GM12878 (cell line): ENCODE measurements at regions not wholly inside any gene's neighbourhood (a gene's known extent, or its start where the extent isn't known, plus 50 kb on each side); places are given as distances from the start of the nearest gene placed in this dataset.

Experiments used
- ATAC-seq: fragments of 200-7000 bp; cut with Tn5 transposase; 3 replicates; pipeline ENCODE4 v1.9.1; 2020; ENCODE audit warnings: mild to moderate bottlenecking, moderate library complexity
- BruUV-seq: library from RNA; stranded (reverse); fragments of 400-500 nt; replicated peaks from 2 replicates; lab custom pipeline; 2021; lab: Mats Ljungman, UMichigan
- CTCF ChIA-PET: fragments of 300-600 bp; sonication (Branson Sonifier 250); formaldehyde crosslinking; extraction: SDS; loops from one replicate; lab custom pipeline; 2021; ENCODE audit warnings: inconsistent platforms; lab: Yijun Ruan, JAX
- POLR2A ChIA-PET: fragments of 350-600 bp; formaldehyde crosslinking; extraction: SDS; loops from one replicate; lab custom pipeline; 2021; ENCODE audit warnings: inconsistent platforms; lab: Charles Lee
- RAD21 ChIA-PET: fragments of 300-600 bp; sonication (Branson Sonifier 250); formaldehyde crosslinking; loops from one replicate; lab custom pipeline; 2023; ENCODE audit warnings: antibody characterized with exemption; ENCODE audit not compliant: unreplicated experiment; lab: Charles Lee
- SMC1A ChIA-PET: fragments of 300-600 bp; sonication (Branson Sonifier 250); formaldehyde crosslinking; loops from one replicate; lab custom pipeline; 2023; ENCODE audit not compliant: unreplicated experiment, uncharacterized antibody; lab: Charles Lee
- DNase-seq: peaks from one replicate; pipeline ENCODE4 v3.0.0-alpha.2; 2011; ENCODE audit warnings: low read depth, low spot score
- FAIRE-seq: peaks from 3 replicates; lab custom pipeline; 2011; peaks lifted over from hg19 to GRCh38; lab: Jason Lieb, UNC
- H2AFZ ChIP-seq: 2 replicates; pipeline ENCODE4 v1.6.0; 2011; ENCODE audit warnings: low read depth, low read length, control low read depth; ENCODE audit not compliant: control insufficient read depth
- H3K27ac ChIP-seq: 2 replicates; pipeline ENCODE4 v1.5.1; 2011; ENCODE audit warnings: control low read depth; ENCODE audit not compliant: control insufficient read depth, insufficient read depth
- H3K27me3 ChIP-seq, 2 experiments: replicated peaks in 1 of 2; 2 replicates each; pipeline versions ENCODE4 v1.6.0 to v1.6.1; 2011; ENCODE audit warnings: low read length in 1 of 2; ENCODE audit not compliant: control insufficient read depth in 2 of 2, insufficient read depth in 2 of 2
- H3K36me3 ChIP-seq, 2 experiments: 2 replicates each; pipeline ENCODE4 v1.5.1; 2011; ENCODE audit warnings: low read length in 1 of 2; ENCODE audit not compliant: control insufficient read depth in 2 of 2, insufficient read depth in 2 of 2
- H3K4me1 ChIP-seq: 2 replicates; pipeline ENCODE4 v1.6.1; 2011; ENCODE audit warnings: mild to moderate bottlenecking, low read length, moderate library complexity, mixed read lengths; ENCODE audit not compliant: control insufficient read depth, insufficient read depth
- H3K4me2 ChIP-seq: 2 replicates; pipeline ENCODE4 v1.6.0; 2011; ENCODE audit warnings: control low read depth; ENCODE audit not compliant: control insufficient read depth, insufficient read depth
- H3K4me3 ChIP-seq: fragments of 200-600 bp; sonication (generic); 2 replicates; pipeline ENCODE4 v1.5.1; 2016
- H3K79me2 ChIP-seq: 2 replicates; pipeline ENCODE4 v1.6.0; 2011; ENCODE audit warnings: low read length; ENCODE audit not compliant: control insufficient read depth, insufficient read depth
- H3K9ac ChIP-seq: 2 replicates; pipeline ENCODE4 v1.8.0; 2011; ENCODE audit warnings: low read length, control low read depth, mixed read lengths; ENCODE audit not compliant: control insufficient read depth, insufficient read depth
- H3K9me3 ChIP-seq: replicated peaks from 3 replicates; pipeline ENCODE4 v1.5.1; 2011; ENCODE audit warnings: mild to moderate bottlenecking, low read length; ENCODE audit not compliant: control insufficient read depth, insufficient read depth
- H4K20me1 ChIP-seq: 2 replicates; pipeline ENCODE4 v1.6.0; 2011; ENCODE audit not compliant: control insufficient read depth, insufficient read depth
- BACH1 ChIP-seq: fragments of 450-650 bp; IDR thresholded peaks from 2 replicates; pipeline ENCODE4 v1.6.1; 2017; ENCODE audit warnings: mild to moderate bottlenecking, borderline replicate concordance
- BCL11A ChIP-seq: IDR thresholded peaks from 2 replicates; pipeline ENCODE4 v1.6.1; 2011; ENCODE audit warnings: low read depth, low read length
- CBX5 ChIP-seq: sonication (generic); IDR thresholded peaks from 2 replicates; pipeline ENCODE4 v1.6.1; 2016; ENCODE audit warnings: low read depth, moderate library complexity, mild to moderate bottlenecking, inconsistent platforms
- EP300 ChIP-seq, 2 experiments: fragments of 150-350 bp in 1 of 2; IDR thresholded peaks; 2 replicates each; pipeline ENCODE4 v1.6.1; 2011 to 2012; ENCODE audit warnings: low read depth in 2 of 2, low read length in 2 of 2, borderline replicate concordance in 1 of 2, improper control_type of control experiment in 1 of 2, inconsistent platforms in 1 of 2; ENCODE audit not compliant: control insufficient read depth in 1 of 2
- ESRRA ChIP-seq: IDR thresholded peaks from 2 replicates; pipeline ENCODE4 v1.6.1; 2012; ENCODE audit warnings: mild to moderate bottlenecking, low read length, improper control_type of control experiment
- FOXM1 ChIP-seq: IDR thresholded peaks from 2 replicates; pipeline ENCODE4 v1.6.1; 2012; ENCODE audit warnings: low read depth, mild to moderate bottlenecking, inconsistent platforms, low read length, moderate library complexity
- GABPA ChIP-seq: IDR thresholded peaks from 2 replicates; pipeline ENCODE4 v1.6.1; 2014; ENCODE audit warnings: antibody characterized with exemption, low read depth, mild to moderate bottlenecking, inconsistent platforms
- HDAC2 ChIP-seq: fragments of 200-600 bp; sonication (generic); IDR thresholded peaks from 2 replicates; pipeline ENCODE4 v1.6.1; 2017
- HDGF ChIP-seq: fragments of 450-650 bp; IDR thresholded peaks from 2 replicates; pipeline ENCODE4 v1.6.1; 2016; ENCODE audit warnings: antibody characterized with exemption
- MEF2B ChIP-seq: fragments of 450-650 bp; IDR thresholded peaks from 2 replicates; pipeline ENCODE4 v1.6.1; 2018; ENCODE audit warnings: mild to moderate bottlenecking, moderate library complexity; ENCODE audit not compliant: partially characterized antibody, poor library complexity, severe bottlenecking
- PAX8 ChIP-seq: fragments of 450-650 bp; IDR thresholded peaks from 2 replicates; pipeline ENCODE4 v1.6.1; 2017; ENCODE audit warnings: mild to moderate bottlenecking, moderate library complexity
- POLR2AphosphoS5 ChIP-seq: IDR thresholded peaks from 2 replicates; pipeline ENCODE4 v1.6.1; 2011; ENCODE audit warnings: mild to moderate bottlenecking, low read length, inconsistent platforms
- RAD51 ChIP-seq: fragments of 450-650 bp; IDR thresholded peaks from 2 replicates; pipeline ENCODE4 v1.6.1; 2016; ENCODE audit warnings: moderate library complexity, mild to moderate bottlenecking, inconsistent platforms
- SMC3 ChIP-seq: IDR thresholded peaks from 2 replicates; pipeline ENCODE4 v1.6.1; 2011; ENCODE audit warnings: low read length, improper control_type of control experiment, borderline replicate concordance
- SPI1 ChIP-seq: IDR thresholded peaks from 2 replicates; pipeline ENCODE4 v1.6.1; 2011; ENCODE audit warnings: low read depth, mild to moderate bottlenecking, low read length, moderate library complexity, borderline replicate concordance; ENCODE audit not compliant: insufficient read depth
- SREBF1 ChIP-seq: IDR thresholded peaks from 2 replicates; pipeline ENCODE4 v1.6.1; 2012; ENCODE audit warnings: mild to moderate bottlenecking, low read length
- YBX1 ChIP-seq: fragments of 450-650 bp; IDR thresholded peaks from 2 replicates; pipeline ENCODE4 v1.6.1; 2016; ENCODE audit warnings: antibody characterized with exemption
- WGBS: methylation state at CpG from one replicate; pipeline ENCODE4 v1.1.6; 2016; ENCODE audit warnings: low lambda C conversion rate; ENCODE audit not compliant: insufficient replicate concordance, insufficient coverage; ENCODE audit errors: missing lambda C conversion rate; 5-methylcytosine and 5-hydroxymethylcytosine counted together
- in situ Hi-C: fragments of 300-500 bp; cut with MboI; formaldehyde crosslinking; loops from 9 replicates; pipeline ENCODE4 v1.14.3; 2018; ENCODE audit warnings: mixed read lengths
- intact Hi-C: fragments of 100-400 bp; cut with micrococcal nuclease; formaldehyde crosslinking; loops from one replicate; pipeline ENCODE4 v1.14.2; 2022; ENCODE audit not compliant: unreplicated experiment
- TF ChIP-seq, protein P1 (sequence below): fragments of 450-650 bp; IDR thresholded peaks from 2 replicates; pipeline ENCODE4 v1.6.1; 2016; ENCODE audit warnings: mild to moderate bottlenecking
- TF ChIP-seq, protein P2 (sequence below): fragments of 450-650 bp; IDR thresholded peaks from 2 replicates; pipeline ENCODE4 v1.6.1; 2017; ENCODE audit warnings: mild to moderate bottlenecking, moderate library complexity

DNA sequence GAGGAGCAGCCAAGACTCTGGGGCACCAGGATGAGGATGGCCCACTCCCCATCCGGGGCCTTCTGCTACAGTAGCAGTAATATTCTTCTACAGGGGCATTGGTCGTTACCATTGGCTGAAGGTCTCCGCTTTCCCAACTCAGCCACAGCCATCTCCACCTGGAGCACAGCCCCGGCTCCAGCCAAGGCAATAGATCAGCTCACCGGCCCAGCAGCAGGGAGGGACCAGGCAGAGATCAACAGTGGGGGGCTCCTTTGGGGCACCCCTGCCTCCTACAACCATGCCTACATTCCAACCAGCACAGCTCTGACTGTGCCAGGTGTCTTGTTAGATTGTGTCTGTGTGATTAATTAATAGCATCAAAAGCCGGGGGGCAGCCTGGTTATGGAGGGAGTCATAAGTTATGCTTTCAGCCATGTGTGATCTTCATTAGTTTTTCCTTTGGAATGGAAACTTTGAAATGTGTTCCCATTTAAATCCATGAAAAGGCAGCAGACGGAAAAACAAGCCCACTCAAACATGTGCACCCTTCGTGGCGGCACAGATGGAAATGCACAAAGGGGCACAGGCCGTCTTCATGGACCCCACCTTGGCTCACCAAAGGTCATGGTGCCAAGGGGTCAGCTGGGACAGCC, 68.6 kb upstream of the BZW1 start (continued):
- no peak for TF ChIP-seq SREBF1
- no peak for TF ChIP-seq MEF2B

DNA sequence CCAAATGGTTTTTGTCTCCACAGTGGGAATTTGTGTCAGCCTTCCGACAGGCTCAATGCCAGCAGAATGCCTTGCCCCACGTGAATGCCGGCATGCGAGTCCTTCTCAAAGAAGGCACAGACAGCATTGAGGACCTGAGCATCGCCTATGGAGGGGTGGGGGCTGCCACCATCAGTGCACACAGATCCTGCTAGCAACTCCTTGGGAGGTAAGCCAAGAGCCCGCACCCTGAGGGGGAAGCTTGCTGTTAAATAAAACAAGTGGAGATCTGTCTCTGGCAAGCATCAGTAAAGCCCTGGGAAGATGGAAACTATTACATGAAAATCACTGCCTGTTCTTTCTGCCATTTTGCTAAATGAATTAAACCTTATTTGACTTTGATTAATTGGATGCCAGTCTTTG, 67.5 kb upstream of the BZW1 start:
- intact Hi-C loops (no loop called here), in situ Hi-C loops (no loop called here)
- FAIRE-seq (no peak), ATAC-seq (no peak), DNase-seq (no peak)
- H2AFZ ChIP-seq = no peak overlapping the region
- no peaks in the 10 kb centered on the region for H3K79me2 ChIP-seq
- H3K9ac ChIP-seq = no peak overlapping the region
- no TSS peak for BruUV-seq
- H3K4me3 ChIP-seq = no peak overlapping the region
- no peaks in the 10 kb centered on the region for H4K20me1 ChIP-seq
- ChIA-PET SMC1A (no interaction called here), RAD21 (no interaction called here), CTCF (no interaction called here), POLR2A (no interaction called here)
- TF ChIP-seq FOXM1 (no peak), SPI1 (no peak), POLR2AphosphoS5 (no peak), BACH1 (no peak), YBX1 (no peak), HDAC2 (no peak), CBX5 (no peak), BCL11A (no peak), SMC3 (no peak), GABPA (no peak), HDGF (no peak), RAD51 (no peak), EP300 (IDR thresholded peaks at IDR 0.05; ENCODE audit: borderline replicate concordance in 1 of 2, control insufficient read depth in 1 of 2, low read depth in 2 of 2, low read length in 2 of 2) (no peak), ESRRA (no peak), PAX8 (no peak)
- TF ChIP-seq, protein P1, sequence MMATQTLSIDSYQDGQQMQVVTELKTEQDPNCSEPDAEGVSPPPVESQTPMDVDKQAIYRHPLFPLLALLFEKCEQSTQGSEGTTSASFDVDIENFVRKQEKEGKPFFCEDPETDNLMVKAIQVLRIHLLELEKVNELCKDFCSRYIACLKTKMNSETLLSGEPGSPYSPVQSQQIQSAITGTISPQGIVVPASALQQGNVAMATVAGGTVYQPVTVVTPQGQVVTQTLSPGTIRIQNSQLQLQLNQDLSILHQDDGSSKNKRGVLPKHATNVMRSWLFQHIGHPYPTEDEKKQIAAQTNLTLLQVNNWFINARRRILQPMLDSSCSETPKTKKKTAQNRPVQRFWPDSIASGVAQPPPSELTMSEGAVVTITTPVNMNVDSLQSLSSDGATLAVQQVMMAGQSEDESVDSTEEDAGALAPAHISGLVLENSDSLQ = no peak
- TF ChIP-seq, protein P2, sequence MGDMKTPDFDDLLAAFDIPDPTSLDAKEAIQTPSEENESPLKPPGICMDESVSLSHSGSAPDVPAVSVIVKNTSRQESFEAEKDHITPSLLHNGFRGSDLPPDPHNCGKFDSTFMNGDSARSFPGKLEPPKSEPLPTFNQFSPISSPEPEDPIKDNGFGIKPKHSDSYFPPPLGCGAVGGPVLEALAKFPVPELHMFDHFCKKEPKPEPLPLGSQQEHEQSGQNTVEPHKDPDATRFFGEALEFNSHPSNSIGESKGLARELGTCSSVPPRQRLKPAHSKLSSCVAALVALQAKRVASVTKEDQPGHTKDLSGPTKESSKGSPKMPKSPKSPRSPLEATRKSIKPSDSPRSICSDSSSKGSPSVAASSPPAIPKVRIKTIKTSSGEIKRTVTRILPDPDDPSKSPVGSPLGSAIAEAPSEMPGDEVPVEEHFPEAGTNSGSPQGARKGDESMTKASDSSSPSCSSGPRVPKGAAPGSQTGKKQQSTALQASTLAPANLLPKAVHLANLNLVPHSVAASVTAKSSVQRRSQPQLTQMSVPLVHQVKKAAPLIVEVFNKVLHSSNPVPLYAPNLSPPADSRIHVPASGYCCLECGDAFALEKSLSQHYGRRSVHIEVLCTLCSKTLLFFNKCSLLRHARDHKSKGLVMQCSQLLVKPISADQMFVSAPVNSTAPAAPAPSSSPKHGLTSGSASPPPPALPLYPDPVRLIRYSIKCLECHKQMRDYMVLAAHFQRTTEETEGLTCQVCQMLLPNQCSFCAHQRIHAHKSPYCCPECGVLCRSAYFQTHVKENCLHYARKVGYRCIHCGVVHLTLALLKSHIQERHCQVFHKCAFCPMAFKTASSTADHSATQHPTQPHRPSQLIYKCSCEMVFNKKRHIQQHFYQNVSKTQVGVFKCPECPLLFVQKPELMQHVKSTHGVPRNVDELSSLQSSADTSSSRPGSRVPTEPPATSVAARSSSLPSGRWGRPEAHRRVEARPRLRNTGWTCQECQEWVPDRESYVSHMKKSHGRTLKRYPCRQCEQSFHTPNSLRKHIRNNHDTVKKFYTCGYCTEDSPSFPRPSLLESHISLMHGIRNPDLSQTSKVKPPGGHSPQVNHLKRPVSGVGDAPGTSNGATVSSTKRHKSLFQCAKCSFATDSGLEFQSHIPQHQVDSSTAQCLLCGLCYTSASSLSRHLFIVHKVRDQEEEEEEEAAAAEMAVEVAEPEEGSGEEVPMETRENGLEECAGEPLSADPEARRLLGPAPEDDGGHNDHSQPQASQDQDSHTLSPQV = no peak
- H3K27me3 ChIP-seq = no peaks in the 10 kb centered on the region; a peak in 3 of 4 replicates
- no peaks in the 10 kb centered on the region for H3K4me1 ChIP-seq
- no peak overlapping the region for H3K27ac ChIP-seq
- WGBS = 77% methylated on average over 6 of the region's 6 CpGs
- H3K9me3 ChIP-seq = no peaks in the 10 kb centered on the region
- H3K4me2 ChIP-seq = no peak overlapping the region
- no peaks in the 10 kb centered on the region for H3K36me3 ChIP-seq
